ENCODE measurements at regions not wholly inside any gene's neighbourhood (a gene's known extent, or its start where the extent isn't known, plus 50 kb on each side); places are given as distances from the start of the nearest gene placed in this dataset.

- peaks cover 13% of the 10 kb centered on the region for H3K4me1 Mint-ChIP-seq
- ChIA-PET CTCF (interaction anchor here (1.1 to 1.2 kb wide), 2 partner anchors 39 to 73 kb away, joined by 3 to 4 read pairs; no protein-coding TSS in a partner anchor), POLR2A (no interaction called here)
- H3K9me3 Mint-ChIP-seq = no peaks in the 10 kb centered on the region; the same call in 1 of the 2 replicates
- TF ChIP-seq EMX1 (CRISPR knock-in tag; IDR thresholded peaks at IDR 0.05) (no peak), CBFB (CRISPR knock-in tag; IDR thresholded peaks at IDR 0.05; ENCODE audit: low read depth) (no peak), E2F5 (CRISPR knock-in tag; IDR thresholded peaks at IDR 0.05) (no peak), ATF2 (CRISPR knock-in tag; IDR thresholded peaks at IDR 0.05; ENCODE audit: borderline replicate concordance, low read depth) (no peak), ATF3 (CRISPR knock-in tag; conservative IDR thresholded peaks at IDR 0.05) (no peak)
- ATAC-seq (no peak), DNase-seq (ENCODE audit: low spot score) (no peak)
- no peaks in the 10 kb centered on the region for H3K36me3 Mint-ChIP-seq
- H3K4me3 Mint-ChIP-seq = no peak overlapping the region
- H3K27ac Mint-ChIP-seq = no peak overlapping the region
- H3K27me3 Mint-ChIP-seq (ENCODE audit: low read depth) = no peaks in the 10 kb centered on the region
These were observed 368.6 kb downstream of the FOXL1 start for GRCh38 chr16:86946981-86947380.

- no peak for ATAC-seq
- Mint-ChIP-seq H3K4me3 (no peak overlapping the region), H3K9me3 (no peaks in the 10 kb centered on the region; the same call in 1 of the 2 replicates), H3K27ac (no peak overlapping the region), H3K36me3 (peaks cover 4% of the 10 kb centered on the region; the same call in 1 of the 2 replicates), H3K4me1 (peaks cover 13% of the 10 kb centered on the region), H3K27me3 (ENCODE audit: low read depth) (no peaks in the 10 kb centered on the region)
- ChIA-PET POLR2A (no interaction called here), CTCF (interaction anchor here (1.1 to 1.8 kb wide), 2 partner anchors 38 to 74 kb away, joined by 3 to 6 read pairs; no protein-coding TSS in a partner anchor)
- no peak for DNase-seq (ENCODE audit: low spot score)
- TF ChIP-seq NFE2L1 (CRISPR knock-in tag; IDR thresholded peaks at IDR 0.05) = no peak
- TF ChIP-seq CDX4 (CRISPR knock-in tag; IDR thresholded peaks at IDR 0.05; ENCODE audit: borderline replicate concordance) = no peak
These were observed 369.1 kb downstream of the C16orf95 start for GRCh38 chr16:86948046-86948445.

GRCh38 chr16:86949116-86949515 is 368.1 kb downstream of the C16orf95 start:
- H3K4me1 Mint-ChIP-seq = peaks cover 17% of the 10 kb centered on the region
- no peaks in the 10 kb centered on the region; the same call in 1 of the 2 replicates for H3K9me3 Mint-ChIP-seq
- H3K27ac Mint-ChIP-seq = no peak overlapping the region
- no peak for DNase-seq (ENCODE audit: low spot score)
- no peaks in the 10 kb centered on the region for H3K27me3 Mint-ChIP-seq (ENCODE audit: low read depth)
- no peak overlapping the region for H3K4me3 Mint-ChIP-seq
- CTCF ChIA-PET = interaction anchor here (1.8 kb wide), 1 partner anchor 75 kb away, joined by 6 read pairs; no protein-coding TSS in a partner anchor
- no peak for ATAC-seq
- H3K36me3 Mint-ChIP-seq = peaks cover 4% of the 10 kb centered on the region; the same call in 1 of the 2 replicates
- POLR2A ChIA-PET = no interaction called here
- TF ChIP-seq FOXP1 (CRISPR knock-in tag; IDR thresholded peaks at IDR 0.05; ENCODE audit: borderline replicate concordance) = no peak
- TF ChIP-seq CREB1 (CRISPR knock-in tag; IDR thresholded peaks at IDR 0.05) = no peak
- TF ChIP-seq ZBTB43 (CRISPR knock-in tag; IDR thresholded peaks at IDR 0.05) = no peak
- no peak for TF ChIP-seq MYBL2 (CRISPR knock-in tag; IDR thresholded peaks at IDR 0.05)
- no peak for TF ChIP-seq NFYB (CRISPR knock-in tag; conservative IDR thresholded peaks at IDR 0.05; ENCODE audit: low read depth)
- no peak for TF ChIP-seq STAT6 (CRISPR knock-in tag; conservative IDR thresholded peaks at IDR 0.05; ENCODE audit: low read depth)
- TF ChIP-seq JUN (CRISPR knock-in tag; IDR thresholded peaks at IDR 0.05) = no peak
- TF ChIP-seq KAT7 (CRISPR knock-in tag; IDR thresholded peaks at IDR 0.05; ENCODE audit: borderline replicate concordance) = no peak
